H1 (cell line): ENCODE measurements at regions not wholly inside any gene's neighbourhood (a gene's known extent, or its start where the extent isn't known, plus 50 kb on each side); places are given as distances from the start of the nearest gene placed in this dataset.

ENCODE experiments used
- CTCF ChIA-PET: fragments of 300-600 bp; sonication (Branson Sonifier 250); formaldehyde crosslinking; loops from one replicate; lab custom pipeline; 2021; ENCODE audit not compliant: partially characterized antibody; lab: Charles Lee
- POLR2A ChIA-PET: fragments of 300-600 bp; sonication (Branson Sonifier 250); formaldehyde crosslinking; loops from one replicate; lab custom pipeline; 2021; ENCODE audit warnings: inconsistent platforms; ENCODE audit not compliant: partially characterized antibody; lab: Charles Lee
- DNase-seq, 2 experiments: peaks; one replicate each; pipeline versions ENCODE4 v3.0.0 to v3.0.0-alpha.2; 2010 to 2022; ENCODE audit warnings: low spot score in 2 of 2, low read depth in 1 of 2, mixed read lengths in 1 of 2
- FAIRE-seq: peaks from 2 replicates; lab custom pipeline; 2011; peaks lifted over from hg19 to GRCh38; lab: Jason Lieb, UNC
- H2AFZ ChIP-seq: 2 replicates; pipeline ENCODE4 v1.8.1; 2012; ENCODE audit warnings: low read length, inconsistent platforms
- H2AK5ac ChIP-seq: 2 replicates; pipeline ENCODE4 v1.6.1; 2013; ENCODE audit warnings: low read depth, low read length
- H2BK120ac ChIP-seq: replicated peaks from 2 replicates; pipeline ENCODE3; 2013; ENCODE audit warnings: low read depth, low read length, inconsistent platforms
- H2BK12ac ChIP-seq: 2 replicates; pipeline ENCODE4 v1.6.1; 2013; ENCODE audit warnings: low read depth, low read length
- H2BK15ac ChIP-seq: 2 replicates; pipeline ENCODE4 v1.6.1; 2013; ENCODE audit warnings: low read length
- H2BK20ac ChIP-seq: 2 replicates; pipeline ENCODE4 v1.6.1; 2013; ENCODE audit warnings: low read length
- H2BK5ac ChIP-seq: 2 replicates; pipeline ENCODE4 v1.6.1; 2013; ENCODE audit warnings: low read depth, low read length
- H3K14ac ChIP-seq: 2 replicates; pipeline ENCODE4 v1.6.1; 2013; ENCODE audit warnings: inconsistent platforms; ENCODE audit not compliant: insufficient read length
- H3K18ac ChIP-seq: 2 replicates; pipeline ENCODE4 v1.6.1; 2013; ENCODE audit warnings: low read length; ENCODE audit errors: extremely low read depth
- H3K23ac ChIP-seq: 2 replicates; pipeline ENCODE4 v1.6.1; 2013; ENCODE audit warnings: inconsistent platforms; ENCODE audit not compliant: insufficient read length
- H3K23me2 ChIP-seq: 2 replicates; pipeline ENCODE4 v1.6.1; 2013; ENCODE audit warnings: low read depth, low read length
- H3K27ac ChIP-seq: 2 replicates; pipeline ENCODE4 v1.6.1; 2011; ENCODE audit warnings: low read depth, low read length, inconsistent platforms
- H3K27me3 ChIP-seq, 4 experiments: replicated peaks in 1 of 4; 1 replicate in 1 of 4; 2 replicates in 3 of 4; pipeline versions ENCODE4 v1.6.1 to v1.8.1; 2011 to 2013; ENCODE audit warnings: low read length in 3 of 4, mild to moderate bottlenecking in 3 of 4, inconsistent platforms in 2 of 4, mixed read lengths in 2 of 4, moderate library complexity in 1 of 4; ENCODE audit not compliant: control insufficient read depth in 3 of 4, insufficient read depth in 3 of 4; ENCODE audit errors: extremely low read depth in 1 of 4
- H3K36me3 ChIP-seq, 4 experiments: 2 replicates each; pipeline versions ENCODE4 v1.6.1 to v1.8.1; 2011 to 2013; ENCODE audit warnings: mild to moderate bottlenecking in 4 of 4, low read length in 3 of 4, moderate library complexity in 2 of 4, control low read depth in 1 of 4, inconsistent platforms in 1 of 4; ENCODE audit not compliant: insufficient read depth in 4 of 4, control insufficient read depth in 2 of 4
- H3K4ac ChIP-seq: replicated peaks from 2 replicates; pipeline ENCODE3; 2013; ENCODE audit warnings: low read length, low read depth, mixed read lengths, inconsistent platforms; ENCODE audit not compliant: insufficient read length
- H3K4me1 ChIP-seq, 4 experiments: replicated peaks in 1 of 4; 1 replicate in 1 of 4; 2 replicates in 3 of 4; pipeline versions ENCODE4 v1.6.1 to v1.8.1; 2011 to 2013; ENCODE audit warnings: low read length in 3 of 4, inconsistent platforms in 2 of 4, mixed read lengths in 1 of 4; ENCODE audit not compliant: insufficient read depth in 4 of 4, control insufficient read depth in 3 of 4
- H3K4me2 ChIP-seq, 2 experiments: 2 replicates each; pipeline versions ENCODE4 v1.6.1 to v1.8.1; 2011 to 2013; ENCODE audit warnings: low read depth in 2 of 2, low read length in 2 of 2, control low read depth in 1 of 2, inconsistent platforms in 1 of 2, mild to moderate bottlenecking in 1 of 2; ENCODE audit not compliant: insufficient read depth in 1 of 2
- H3K4me3 ChIP-seq, 4 experiments: fragments of 200-600, 300-600 bp in 1 of 4; sonication (generic), shearing (Covaris generic), sonication (Bioruptor Twin) in 1 of 4; 2 replicates each; pipeline versions ENCODE4 v1.5.1 to v1.8.1; 2011 to 2016; ENCODE audit warnings: low read length in 4 of 4, low read depth in 3 of 4, control low read depth in 2 of 4, inconsistent platforms in 2 of 4, mild to moderate bottlenecking in 2 of 4, mixed read lengths in 1 of 4, moderate library complexity in 1 of 4; ENCODE audit not compliant: insufficient read depth in 2 of 4; ENCODE audit errors: extremely low read depth in 1 of 4
- H3K56ac ChIP-seq: replicated peaks from 2 replicates; pipeline ENCODE3; 2013; ENCODE audit warnings: low read depth, mild to moderate bottlenecking, mixed read lengths, low read length, inconsistent platforms; ENCODE audit not compliant: insufficient read length
- H3K79me1 ChIP-seq: 2 replicates; pipeline ENCODE4 v1.6.1; 2013; ENCODE audit warnings: low read depth, low read length, control low read depth
- H3K79me2 ChIP-seq, 2 experiments: 2 replicates each; pipeline versions ENCODE4 v1.6.1 to v1.8.1; 2012 to 2013; ENCODE audit warnings: low read length in 2 of 2, mild to moderate bottlenecking in 2 of 2, inconsistent platforms in 1 of 2; ENCODE audit not compliant: insufficient read depth in 2 of 2, control insufficient read depth in 1 of 2
- H3K9ac ChIP-seq, 4 experiments: replicated peaks in 1 of 4; 1 replicate in 1 of 4; 2 replicates in 3 of 4; pipeline versions ENCODE4 v1.6.1 to v1.8.1; 2011 to 2013; ENCODE audit warnings: low read depth in 3 of 4, low read length in 3 of 4, control low read depth in 2 of 4, mild to moderate bottlenecking in 2 of 4, moderate library complexity in 2 of 4, inconsistent platforms in 1 of 4; ENCODE audit errors: extremely low read depth in 1 of 4
- H3K9me3 ChIP-seq, 2 experiments: 2 replicates each; pipeline versions ENCODE4 v1.6.1 to v1.8.1; 2012 to 2013; ENCODE audit warnings: mild to moderate bottlenecking in 2 of 2, moderate library complexity in 2 of 2, control low read depth in 1 of 2, inconsistent platforms in 1 of 2, low read depth in 1 of 2, low read length in 1 of 2, mixed read lengths in 1 of 2; ENCODE audit not compliant: insufficient read depth in 2 of 2
- H4K20me1 ChIP-seq, 2 experiments: replicated peaks in 1 of 2; 2 replicates each; pipeline versions ENCODE3 to v1.8.1; 2011 to 2013; ENCODE audit warnings: inconsistent platforms in 2 of 2, low read length in 2 of 2, mild to moderate bottlenecking in 1 of 2; ENCODE audit not compliant: insufficient read depth in 2 of 2, control insufficient read depth in 1 of 2
- H4K5ac ChIP-seq: 2 replicates; pipeline ENCODE4 v1.6.1; 2013; ENCODE audit warnings: low read length, low read depth, mixed read lengths, inconsistent platforms; ENCODE audit not compliant: insufficient read length
- H4K8ac ChIP-seq: 2 replicates; pipeline ENCODE4 v1.8.0; 2013; ENCODE audit warnings: mild to moderate bottlenecking, moderate library complexity, low read length, inconsistent platforms; ENCODE audit not compliant: insufficient read depth; ENCODE audit errors: extremely low read depth
- H4K91ac ChIP-seq: replicated peaks from 2 replicates; pipeline ENCODE3; 2013; ENCODE audit warnings: low read length, mixed read lengths, inconsistent platforms; ENCODE audit not compliant: insufficient read length
- ATF2 ChIP-seq: IDR thresholded peaks from 2 replicates; pipeline ENCODE4 v1.6.1; 2012; ENCODE audit warnings: low read length, inconsistent platforms
- EP300 ChIP-seq, 2 experiments: IDR thresholded peaks; 1 replicate in 1 of 2; 2 replicates in 1 of 2; pipeline ENCODE4 v1.6.1; 2011 to 2012; ENCODE audit warnings: low read depth in 2 of 2, low read length in 2 of 2, mild to moderate bottlenecking in 2 of 2, borderline replicate concordance in 1 of 2, inconsistent platforms in 1 of 2, moderate library complexity in 1 of 2
- EZH2 ChIP-seq: fragments of 200-600 bp; sonication (generic); IDR thresholded peaks from 2 replicates; pipeline ENCODE4 v1.7.1; 2012; ENCODE audit warnings: low read depth, mild to moderate bottlenecking, moderate library complexity, low read length, inconsistent platforms; ENCODE audit not compliant: severe bottlenecking
- KDM1A ChIP-seq: fragments of 200-600, 300-600 bp; sonication (generic); IDR thresholded peaks from 2 replicates; pipeline ENCODE4 v1.7.1; 2016; ENCODE audit warnings: mild to moderate bottlenecking, low read length, borderline replicate concordance
- KDM4A ChIP-seq: IDR thresholded peaks from one replicate; pipeline ENCODE4 v1.7.1; 2012; ENCODE audit warnings: low read depth, mild to moderate bottlenecking, moderate library complexity, low read length, inconsistent platforms; ENCODE audit not compliant: severe bottlenecking
- NRF1 ChIP-seq: IDR thresholded peaks from 2 replicates; pipeline ENCODE4 v1.6.1; 2011; ENCODE audit warnings: mild to moderate bottlenecking, low read depth, low read length, improper control_type of control experiment
- POLR2A ChIP-seq, 2 experiments: IDR thresholded peaks; 1 replicate in 1 of 2; 2 replicates in 1 of 2; pipeline ENCODE4 v1.6.1; 2011; ENCODE audit warnings: low read depth in 2 of 2, low read length in 2 of 2, mild to moderate bottlenecking in 2 of 2; ENCODE audit errors: control extremely low read depth in 1 of 2
- SIRT6 ChIP-seq: IDR thresholded peaks from one replicate; pipeline ENCODE4 v1.7.1; 2012; ENCODE audit warnings: low read length, inconsistent platforms
- SIX5 ChIP-seq: IDR thresholded peaks from 2 replicates; pipeline ENCODE4 v1.6.1; 2011; ENCODE audit warnings: mild to moderate bottlenecking, low read depth, low read length
- SP2 ChIP-seq: IDR thresholded peaks from 2 replicates; pipeline ENCODE4 v1.6.1; 2012; ENCODE audit warnings: mild to moderate bottlenecking, low read length, inconsistent platforms
- SRF ChIP-seq: IDR thresholded peaks from 2 replicates; pipeline ENCODE4 v1.6.1; 2011; ENCODE audit warnings: mild to moderate bottlenecking, low read depth, low read length, moderate library complexity
- SUZ12 ChIP-seq: fragments of 200-600 bp; sonication (generic); IDR thresholded peaks from 2 replicates; pipeline ENCODE4 v1.6.1; 2012; ENCODE audit warnings: mild to moderate bottlenecking, inconsistent platforms, low read length, moderate library complexity, mixed read lengths
- TCF12 ChIP-seq: IDR thresholded peaks from 2 replicates; pipeline ENCODE4 v1.6.1; 2011; ENCODE audit warnings: low read depth, mild to moderate bottlenecking, low read length
- YY1 ChIP-seq: IDR thresholded peaks from 2 replicates; pipeline ENCODE4 v1.6.1; 2011; ENCODE audit warnings: low read depth, mild to moderate bottlenecking, low read length
- ZNF274 ChIP-seq: IDR thresholded peaks from 2 replicates; pipeline ENCODE4 v1.7.0; 2012; ENCODE audit warnings: low read length, borderline replicate concordance; ENCODE audit errors: extremely low read depth
- WGBS, 2 experiments: shearing (Covaris generic) in 1 of 2; methylation state at CpG; one replicate each; pipeline versions ENCODE4 v1.1.6 to v1.1.7; 2013 to 2015; ENCODE audit warnings: low lambda C conversion rate in 2 of 2, mixed read lengths in 2 of 2, inconsistent platforms in 1 of 2, low coverage in 1 of 2, missing lambda C conversion rate in 1 of 2; ENCODE audit not compliant: insufficient replicate concordance in 2 of 2, insufficient coverage in 1 of 2, insufficient read length in 1 of 2; ENCODE audit errors: extremely low coverage in 1 of 2, missing lambda C conversion rate in 1 of 2; 5-methylcytosine and 5-hydroxymethylcytosine counted together

- no peak overlapping the region for H4K5ac ChIP-seq
- no peak overlapping the region for H3K56ac ChIP-seq
- CTCF ChIA-PET, result no interaction called here
- no peak overlapping the region for H4K8ac ChIP-seq
- no peaks in the 10 kb centered on the region for H3K27me3 ChIP-seq
- H3K27ac ChIP-seq, result no peak overlapping the region
- FAIRE-seq (no peak), DNase-seq (no peak)
- WGBS, 2 experiments, result 98% methylated on average over 2 of the region's 2 CpGs; no CpG with 5 or more reads in 1 of the 2 experiments
- no peaks in the 10 kb centered on the region for H4K20me1 ChIP-seq
- no peak overlapping the region for H4K91ac ChIP-seq
- no peak overlapping the region for H2AK5ac ChIP-seq
- no peak overlapping the region for H2BK12ac ChIP-seq
- no peak overlapping the region for H3K23ac ChIP-seq
- no peak overlapping the region for H3K4me3 ChIP-seq
- no peak overlapping the region for H3K9ac ChIP-seq
- H3K4me2 ChIP-seq, result no peak overlapping the region
- H2BK5ac ChIP-seq, result no peak overlapping the region
- no peak overlapping the region for H3K4ac ChIP-seq
- POLR2A ChIA-PET, result no interaction called here
- no peaks in the 10 kb centered on the region for H3K9me3 ChIP-seq
- no peaks in the 10 kb centered on the region for H3K23me2 ChIP-seq
- H3K18ac ChIP-seq, result no peak overlapping the region
- no peaks in the 10 kb centered on the region for H3K36me3 ChIP-seq
- no peaks in the 10 kb centered on the region for H3K79me2 ChIP-seq
- H2AFZ ChIP-seq, result no peak overlapping the region
- no peak overlapping the region for H2BK120ac ChIP-seq
- H3K14ac ChIP-seq, result no peak overlapping the region
- H3K4me1 ChIP-seq, result no peaks in the 10 kb centered on the region
- H2BK15ac ChIP-seq, result no peak overlapping the region
- H2BK20ac ChIP-seq, result no peak overlapping the region
- no peaks in the 10 kb centered on the region for H3K79me1 ChIP-seq
- no peak for TF ChIP-seq KDM1A
- TF ChIP-seq ZNF274, result no peak
- no peak for TF ChIP-seq SUZ12
- no peak for TF ChIP-seq KDM4A
- TF ChIP-seq SIX5, result no peak
- no peak for TF ChIP-seq POLR2A (IDR thresholded peaks at IDR 0.05; ENCODE audit: control extremely low read depth in 1 of 2, low read depth in 2 of 2, low read length in 2 of 2)
- no peak for TF ChIP-seq SIRT6
- TF ChIP-seq TCF12, result no peak
- no peak for TF ChIP-seq YY1
- no peak for TF ChIP-seq SRF
- TF ChIP-seq NRF1, result no peak
- TF ChIP-seq SP2, result no peak
- TF ChIP-seq EZH2, result no peak
- no peak for TF ChIP-seq EP300 (IDR thresholded peaks at IDR 0.05; ENCODE audit: borderline replicate concordance in 1 of 2, low read depth in 2 of 2, low read length in 2 of 2)
- no peak for TF ChIP-seq ATF2
Observed at GRCh38 chr9:75604661-75605060, 285.8 kb upstream of the PCSK5 start.
